Retinal pigment epithelial cell (primary cell): ENCODE measurements at regions not wholly inside any gene's neighbourhood (a gene's known extent, or its start where the extent isn't known, plus 50 kb on each side); places are given as distances from the start of the nearest gene placed in this dataset.

Source experiments
- DNase-seq: peaks from one replicate; pipeline ENCODE4 v3.0.0-alpha.2; 2010; ENCODE audit warnings: low read depth
- H3K4me3 ChIP-seq: 2 replicates; pipeline ENCODE4 v1.5.1; 2011; ENCODE audit warnings: mild to moderate bottlenecking, low read length, control low read depth, moderate library complexity
- CTCF ChIP-seq: conservative IDR thresholded peaks from 2 replicates; pipeline ENCODE4 v1.5.1; 2011; ENCODE audit warnings: low read depth, low read length, control low read depth, inconsistent platforms

GRCh38 chr13:107817647-107818287 lies 397.6 kb downstream of the LIG4 start:
- no peak for TF ChIP-seq CTCF
- H3K4me3 ChIP-seq, result no peak overlapping the region
- DNase-seq, result no peak

DNA sequence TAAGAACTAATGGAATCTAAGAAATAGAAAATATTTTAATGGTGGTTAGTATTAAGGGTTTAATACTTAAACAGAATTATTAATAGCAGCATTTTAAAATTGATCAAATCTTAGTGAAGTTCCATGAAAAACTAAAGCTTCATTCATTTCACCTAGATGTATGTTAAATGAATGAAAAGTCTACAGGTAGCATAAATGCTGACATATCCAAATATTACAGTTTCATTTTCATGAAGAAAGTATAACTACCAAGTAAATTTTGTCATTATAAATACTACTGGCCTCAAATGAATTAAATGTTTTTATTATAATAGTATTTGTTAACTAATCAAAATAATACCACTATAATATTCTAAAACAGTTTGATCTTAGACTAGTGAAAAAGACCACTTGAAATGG lies 403.3 kb downstream of the LIG4 start:
- TF ChIP-seq CTCF, result no peak
- H3K4me3 ChIP-seq, result no peak overlapping the region
- no peak for DNase-seq

- DNase-seq, result no peak
- TF ChIP-seq CTCF, result no peak
Observed at GRCh38 chr13:107811233-107812013, 403.9 kb downstream of the LIG4 start.

DNA sequence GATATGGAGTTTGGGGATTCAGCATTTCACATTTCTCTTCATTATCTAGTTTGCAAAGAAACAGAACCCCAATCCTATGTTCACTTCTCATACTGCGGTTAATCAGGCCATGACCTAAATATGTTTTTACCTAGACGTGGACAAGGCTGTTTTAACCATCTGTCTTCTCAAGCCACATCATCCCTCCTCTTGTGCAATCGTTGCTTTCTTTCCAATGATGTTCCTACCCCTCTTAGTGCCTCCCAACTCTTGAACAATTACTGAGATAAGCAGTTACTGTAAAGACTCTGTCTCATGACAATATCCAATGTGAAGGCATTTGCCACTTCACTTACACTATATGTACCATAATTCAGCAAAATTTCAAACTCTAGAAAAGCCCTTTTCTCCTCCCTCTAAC lies 406.2 kb downstream of the LIG4 start:
- TF ChIP-seq CTCF, result no peak

More at GRCh38 chr13:107811233-107812013, 403.9 kb downstream of the LIG4 start:
- no peak overlapping the region for H3K4me3 ChIP-seq

DNA sequence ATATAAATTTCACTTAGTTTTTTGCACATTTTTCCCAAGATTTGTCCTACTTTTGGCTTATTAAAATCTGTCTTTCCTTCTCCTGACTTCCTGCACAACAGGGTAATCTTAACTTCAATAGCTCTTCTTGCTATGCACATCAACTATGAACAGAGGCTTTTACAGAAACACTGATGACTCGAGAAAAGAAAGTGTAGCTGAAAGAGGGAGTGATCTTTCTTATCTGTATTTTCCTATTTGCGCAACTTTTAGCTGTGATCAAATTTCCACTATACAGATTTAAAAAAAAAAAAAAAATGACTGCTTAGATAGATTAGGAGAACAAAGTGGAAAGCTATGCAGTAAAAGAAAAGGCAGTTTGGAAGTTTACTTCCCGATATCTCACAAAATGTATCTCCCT lies 406.9 kb downstream of the LIG4 start:
- no peak for DNase-seq
- H3K4me3 ChIP-seq, result no peak overlapping the region
- no peak for TF ChIP-seq CTCF

More for the DNA sequence above, 406.2 kb downstream of the LIG4 start:
- DNase-seq, result no peak
- H3K4me3 ChIP-seq, result no peak overlapping the region

- no peak for DNase-seq
- no peak overlapping the region for H3K4me3 ChIP-seq
- no peak for TF ChIP-seq CTCF
Observed at GRCh38 chr13:107807306-107808073, 407.8 kb downstream of the LIG4 start.
